Lower lobe of right lung (tissue), 2 donors: ENCODE measurements at regions not wholly inside any gene's neighbourhood (a gene's known extent, or its start where the extent isn't known, plus 50 kb on each side); places are given as distances from the start of the nearest gene placed in this dataset.

Experiments used
- ATAC-seq, 2 donors: fragments of 200-7000 bp; cut with Tn5 transposase; one replicate each; pipeline ENCODE4 v1.9.1; 2020 to 2022; ENCODE audit warnings: mild to moderate bottlenecking in 2 of 2, moderate library complexity in 2 of 2
- DNase-seq: peaks from one replicate; pipeline ENCODE4 v3.0.0-alpha.2; 2020
- H3K27ac ChIP-seq: fragments of 200-600 bp; one replicate; pipeline ENCODE4 v1.8.0; 2022
- H3K27me3 ChIP-seq: fragments of 200-600 bp; one replicate; pipeline ENCODE4 v1.8.0; 2022; ENCODE audit warnings: low read depth
- H3K36me3 ChIP-seq: fragments of 200-600 bp; one replicate; pipeline ENCODE4 v1.8.0; 2022; ENCODE audit warnings: mild to moderate bottlenecking
- H3K4me1 ChIP-seq: fragments of 200-600 bp; one replicate; pipeline ENCODE4 v1.8.0; 2022
- H3K4me3 ChIP-seq: fragments of 200-600 bp; one replicate; pipeline ENCODE4 v1.8.0; 2022; ENCODE audit warnings: mild to moderate bottlenecking
- H3K9me3 ChIP-seq: fragments of 200-600 bp; one replicate; pipeline ENCODE4 v1.8.0; 2022
- CTCF ChIP-seq: fragments of 200-600 bp; IDR thresholded peaks from one replicate; pipeline ENCODE4 v1.8.0; 2022; ENCODE audit warnings: antibody characterized with exemption, mild to moderate bottlenecking
- intact Hi-C: fragments of 100-400 bp; cut with DNase I; formaldehyde crosslinking; loops from one replicate; pipeline ENCODE4 v1.11.0; 2022
- donor health status: DM: no; HTN: yes; CAD: no; lungs with severe emphysema.

GRCh38 chr12:89185181-89185580 is 167.1 kb downstream of the DUSP6 start:
- H3K27ac ChIP-seq, result no peak overlapping the region
- H3K27me3 ChIP-seq, result no peaks in the 10 kb centered on the region
- peaks cover 11% of the 10 kb centered on the region for H3K4me1 ChIP-seq
- DNase-seq, result no peak
- H3K4me3 ChIP-seq, result no peak overlapping the region
- no peak for TF ChIP-seq CTCF
- ATAC-seq, result no peak
- no peaks in the 10 kb centered on the region for H3K36me3 ChIP-seq
- H3K9me3 ChIP-seq, result peaks cover 17% of the 10 kb centered on the region
- intact Hi-C loops, result no loop called here

- peak; percentile 86 to 88 for ATAC-seq
- no peak overlapping the region for H3K27ac ChIP-seq
- peak; percentile 57 for DNase-seq
These were observed 168.3 kb downstream of the DUSP6 start for GRCh38 chr12:89183985-89184435.

GRCh38 chr12:89181271-89181920 is 170.9 kb downstream of the DUSP6 start:
- Histone ChIP-seq H3K4me1 (peaks cover 23% of the 10 kb centered on the region), H3K36me3 (no peaks in the 10 kb centered on the region), H3K27me3 (no peaks in the 10 kb centered on the region), H3K9me3 (no peaks in the 10 kb centered on the region), H3K27ac (no peak overlapping the region), H3K4me3 (no peak overlapping the region)
- TF ChIP-seq CTCF, result no peak
- ATAC-seq, result peak in 1 of 2 donors; percentile 48
- intact Hi-C loops, result no loop called here
- DNase-seq, result no peak

More at GRCh38 chr12:89183985-89184435, 168.3 kb downstream of the DUSP6 start:
- no peaks in the 10 kb centered on the region for H3K27me3 ChIP-seq
- no peak for TF ChIP-seq CTCF
- H3K36me3 ChIP-seq, result no peaks in the 10 kb centered on the region
- intact Hi-C loops, result no loop called here
- H3K4me1 ChIP-seq, result peaks cover 23% of the 10 kb centered on the region
- H3K9me3 ChIP-seq, result peaks cover 7% of the 10 kb centered on the region
- no peak overlapping the region for H3K4me3 ChIP-seq

- H3K9me3 ChIP-seq, result no peaks in the 10 kb centered on the region
- peaks cover 23% of the 10 kb centered on the region for H3K4me1 ChIP-seq
- no peak overlapping the region for H3K27ac ChIP-seq
- no peak overlapping the region for H3K4me3 ChIP-seq
- no peak for DNase-seq
- no peaks in the 10 kb centered on the region for H3K36me3 ChIP-seq
- ATAC-seq, result no peak
- no peaks in the 10 kb centered on the region for H3K27me3 ChIP-seq
- no peak for TF ChIP-seq CTCF
- intact Hi-C loops, result no loop called here
These were observed 171.8 kb downstream of the DUSP6 start for GRCh38 chr12:89180496-89180895.

- no peaks in the 10 kb centered on the region for H3K36me3 ChIP-seq
- DNase-seq (no peak), ATAC-seq (peak; percentile 64 to 81)
- no peak for TF ChIP-seq CTCF
- intact Hi-C loops, result no loop called here
- peaks cover 23% of the 10 kb centered on the region for H3K4me1 ChIP-seq
- no peak overlapping the region for H3K4me3 ChIP-seq
- H3K27me3 ChIP-seq, result no peaks in the 10 kb centered on the region
- H3K27ac ChIP-seq, result no peak overlapping the region
- H3K9me3 ChIP-seq, result no peaks in the 10 kb centered on the region
These were observed 172.3 kb downstream of the DUSP6 start for GRCh38 chr12:89179983-89180382.
